Spleen (tissue), 7 donors: ENCODE measurements at regions not wholly inside any gene's neighbourhood (a gene's known extent, or its start where the extent isn't known, plus 50 kb on each side); places are given as distances from the start of the nearest gene placed in this dataset.

Experiments used
- CTCF ChIP-seq, 11 experiments: fragments of 200-600 bp in 7 of 11; fragments of 450-650 bp in 4 of 11; sonication (generic) in 4 of 11; IDR thresholded peaks in 8 of 11; conservative IDR thresholded peaks in 3 of 11; 1 replicate in 7 of 11; 2 replicates in 4 of 11; pipeline versions ENCODE4 v1.4.0 to v1.8.0; 2016 to 2021; ENCODE audit warnings: antibody characterized with exemption in 11 of 11, inconsistent platforms in 4 of 11, mild to moderate bottlenecking in 1 of 11
- POLR2A ChIP-seq, 3 donors: fragments of 450-650 bp; IDR thresholded peaks; one replicate each; pipeline ENCODE4 v1.5.1; 2017; ENCODE audit warnings: antibody characterized with exemption in 3 of 3, mild to moderate bottlenecking in 1 of 3
- POLR2AphosphoS5 ChIP-seq, 3 donors: sonication (generic); formaldehyde crosslinking; IDR thresholded peaks; one replicate each; pipeline ENCODE4 v1.5.1; 2017; ENCODE audit warnings: antibody characterized with exemption in 3 of 3
- donor health status: DM: no; HTN: no; CAD: no; lungs with moderate emphysema.
- donor health status: DM: no; HTN: no; CAD: no.
- donor health status: DM: no; HTN: no; CAD: no.

DNA sequence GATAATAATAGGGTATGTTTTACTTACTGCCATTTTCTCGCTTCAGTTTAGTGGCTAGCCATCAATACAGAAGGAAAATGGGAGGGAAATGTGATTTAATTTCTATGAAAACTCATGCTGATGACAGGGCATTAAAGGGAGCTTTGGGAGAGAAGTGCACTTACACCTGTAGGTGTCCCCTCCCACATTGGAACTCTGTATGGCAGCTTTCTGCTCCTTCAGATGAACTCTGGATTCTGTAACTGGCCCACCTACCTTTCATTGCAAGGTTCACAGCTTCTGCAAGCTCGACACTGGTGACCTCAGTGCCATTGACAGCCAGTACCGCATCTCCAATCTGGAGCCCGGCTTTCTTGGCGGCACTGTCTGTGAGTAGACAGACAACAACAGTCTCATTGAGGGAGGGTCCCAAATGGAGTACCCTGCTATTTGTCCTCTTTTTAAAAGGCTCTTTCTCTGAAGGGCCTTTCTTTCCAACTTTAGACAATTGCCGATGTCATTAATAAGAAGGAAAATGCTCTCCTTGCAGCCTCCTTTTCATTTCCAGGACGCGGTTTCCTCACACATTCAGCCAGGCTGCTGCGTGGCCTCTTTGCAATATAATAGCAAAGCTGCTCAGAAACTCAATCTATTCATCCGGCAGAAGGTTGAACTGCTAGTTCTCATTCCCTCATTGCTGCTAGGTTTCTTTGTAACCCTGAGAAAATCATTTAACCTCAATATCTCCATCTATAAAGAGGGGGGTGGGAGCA, 63.6 kb downstream of the NUDT12 start:
- no peak for TF ChIP-seq POLR2A (IDR thresholded peaks at IDR 0.05)
- no peak for TF ChIP-seq CTCF (IDR thresholded peaks at IDR 0.05 in 8 of 11, conservative IDR thresholded peaks at IDR 0.05 in 3 of 11)
- no peak for TF ChIP-seq POLR2AphosphoS5 (IDR thresholded peaks at IDR 0.05)
